Peyer's patch (tissue), 4 donors: ENCODE measurements at regions not wholly inside any gene's neighbourhood (a gene's known extent, or its start where the extent isn't known, plus 50 kb on each side); places are given as distances from the start of the nearest gene placed in this dataset.

Experiments used
- DNase-seq, 3 donors: peaks; one replicate each; pipeline ENCODE4 v3.0.0-alpha.2; 2017 to 2019
- H3K27ac ChIP-seq, 4 donors: fragments of 200-600 bp; sonication (generic); one replicate each; pipeline ENCODE4 v1.5.1; 2016 to 2019
- H3K27me3 ChIP-seq, 2 donors: fragments of 200-600 bp; sonication (generic); one replicate each; pipeline ENCODE4 v1.5.1; 2019
- H3K36me3 ChIP-seq, 3 donors: fragments of 200-600 bp; sonication (generic); one replicate each; pipeline ENCODE4 v1.5.1; 2016 to 2019
- H3K4me1 ChIP-seq, 4 donors: fragments of 200-600 bp; sonication (generic); one replicate each; pipeline ENCODE4 v1.5.1; 2016 to 2019
- H3K4me3 ChIP-seq, 4 donors: fragments of 200-600 bp; sonication (generic); 1 replicate in 3 of 4; 2 replicates in 1 of 4; pipeline ENCODE4 v1.5.1; 2016 to 2019; ENCODE audit warnings: mild to moderate bottlenecking in 1 of 4
- H3K9me3 ChIP-seq, 4 donors: fragments of 200-600 bp; sonication (generic); one replicate each; pipeline ENCODE4 v1.5.1; 2016 to 2019; ENCODE audit warnings: mild to moderate bottlenecking in 1 of 4
- POLR2A ChIP-seq, 2 donors: fragments of 450-650 bp; IDR thresholded peaks; one replicate each; pipeline ENCODE4 v1.5.1; 2017; ENCODE audit warnings: antibody characterized with exemption in 2 of 2, mild to moderate bottlenecking in 2 of 2, moderate library complexity in 2 of 2
- TF ChIP-seq, protein P1 (sequence below), 6 experiments: fragments of 450-650 bp in 4 of 6; fragments of 200-600 bp in 2 of 6; sonication (generic) in 1 of 6; IDR thresholded peaks; one replicate each; pipeline ENCODE4 v1.5.1; 2017 to 2019; ENCODE audit warnings: antibody characterized with exemption in 6 of 6, mild to moderate bottlenecking in 3 of 6, moderate library complexity in 1 of 6

DNA sequence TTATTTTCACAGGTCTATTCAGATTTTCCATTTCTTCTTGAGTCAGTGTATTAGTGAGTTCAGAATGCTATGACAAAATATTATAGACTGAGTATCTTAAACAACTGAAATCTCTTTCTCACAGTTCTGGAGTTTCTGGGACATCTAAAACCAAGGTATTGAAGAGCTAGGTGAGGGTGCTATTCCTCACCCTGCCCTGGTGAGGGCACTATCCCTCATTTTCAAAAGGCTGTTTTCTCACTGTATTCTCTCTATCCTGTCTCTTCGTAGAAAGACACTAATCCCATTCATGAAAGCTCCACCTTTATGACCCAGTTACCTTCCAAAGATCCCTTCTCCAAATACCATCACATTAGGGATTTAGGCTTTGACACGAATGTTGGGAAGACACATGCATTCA, 1617.1 kb downstream of the PCDH9 start:
- Histone ChIP-seq H3K9me3 (no peaks in the 10 kb centered on the region), H3K4me1 (no peaks in the 10 kb centered on the region), H3K4me3 (no peak overlapping the region), H3K36me3 (no peaks in the 10 kb centered on the region), H3K27me3 (no peaks in the 10 kb centered on the region), H3K27ac (no peak overlapping the region)
- no peak for DNase-seq
- TF ChIP-seq, protein P1, sequence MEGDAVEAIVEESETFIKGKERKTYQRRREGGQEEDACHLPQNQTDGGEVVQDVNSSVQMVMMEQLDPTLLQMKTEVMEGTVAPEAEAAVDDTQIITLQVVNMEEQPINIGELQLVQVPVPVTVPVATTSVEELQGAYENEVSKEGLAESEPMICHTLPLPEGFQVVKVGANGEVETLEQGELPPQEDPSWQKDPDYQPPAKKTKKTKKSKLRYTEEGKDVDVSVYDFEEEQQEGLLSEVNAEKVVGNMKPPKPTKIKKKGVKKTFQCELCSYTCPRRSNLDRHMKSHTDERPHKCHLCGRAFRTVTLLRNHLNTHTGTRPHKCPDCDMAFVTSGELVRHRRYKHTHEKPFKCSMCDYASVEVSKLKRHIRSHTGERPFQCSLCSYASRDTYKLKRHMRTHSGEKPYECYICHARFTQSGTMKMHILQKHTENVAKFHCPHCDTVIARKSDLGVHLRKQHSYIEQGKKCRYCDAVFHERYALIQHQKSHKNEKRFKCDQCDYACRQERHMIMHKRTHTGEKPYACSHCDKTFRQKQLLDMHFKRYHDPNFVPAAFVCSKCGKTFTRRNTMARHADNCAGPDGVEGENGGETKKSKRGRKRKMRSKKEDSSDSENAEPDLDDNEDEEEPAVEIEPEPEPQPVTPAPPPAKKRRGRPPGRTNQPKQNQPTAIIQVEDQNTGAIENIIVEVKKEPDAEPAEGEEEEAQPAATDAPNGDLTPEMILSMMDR (IDR thresholded peaks at IDR 0.05) = no peak
- TF ChIP-seq POLR2A (IDR thresholded peaks at IDR 0.05) = no peak

DNA sequence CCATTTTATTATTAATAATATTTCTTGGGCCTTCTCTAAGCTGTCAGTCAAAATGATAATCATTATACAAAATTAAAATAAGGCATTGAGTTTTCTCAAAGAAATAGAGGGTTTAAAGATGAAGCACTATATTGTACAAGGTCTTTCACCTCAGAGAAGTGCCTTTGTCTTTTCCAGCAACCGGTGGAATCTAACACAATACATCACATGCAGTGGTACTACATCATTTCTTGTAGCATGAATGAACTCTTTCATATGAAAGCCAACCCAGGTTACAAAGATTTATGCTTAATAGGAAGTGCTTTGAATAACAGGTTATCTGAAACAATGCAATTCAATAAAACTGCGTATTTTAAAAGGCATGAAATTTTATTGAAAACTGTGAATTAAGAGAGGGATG, 1620.8 kb downstream of the PCDH9 start:
- TF ChIP-seq POLR2A (IDR thresholded peaks at IDR 0.05) = no peak
- TF ChIP-seq, protein P1 (IDR thresholded peaks at IDR 0.05) = no peak
- no peaks in the 10 kb centered on the region for H3K9me3 ChIP-seq

DNA sequence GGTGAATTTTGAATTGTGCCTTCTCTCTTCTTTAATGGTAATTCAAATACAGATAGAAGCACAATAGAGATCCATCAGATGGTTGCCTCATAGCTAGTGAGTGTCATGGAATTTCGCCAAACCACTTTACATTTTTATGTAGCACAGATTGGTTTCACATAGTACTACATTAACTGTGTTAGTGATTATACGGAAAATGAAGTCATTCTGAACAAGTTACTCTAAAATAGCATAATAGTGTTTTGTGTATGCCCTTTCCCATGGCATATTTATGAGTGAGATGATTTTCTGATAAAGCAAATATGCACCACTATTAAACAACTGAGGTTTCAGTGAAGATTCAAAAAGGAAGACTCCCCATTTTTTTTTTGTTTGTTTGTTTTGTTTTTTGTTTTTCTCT, 1623.5 kb downstream of the PCDH9 start:
- no peak for TF ChIP-seq POLR2A (IDR thresholded peaks at IDR 0.05)
- TF ChIP-seq, protein P1 (IDR thresholded peaks at IDR 0.05) = no peak
- Histone ChIP-seq H3K4me1 (no peaks in the 10 kb centered on the region), H3K27me3 (no peaks in the 10 kb centered on the region), H3K36me3 (no peaks in the 10 kb centered on the region), H3K27ac (no peak overlapping the region), H3K9me3 (no peaks in the 10 kb centered on the region), H3K4me3 (no peak overlapping the region)
- DNase-seq = no peak

More for the DNA sequence above, 1620.8 kb downstream of the PCDH9 start:
- Histone ChIP-seq H3K27me3 (no peaks in the 10 kb centered on the region), H3K36me3 (no peaks in the 10 kb centered on the region), H3K27ac (no peak overlapping the region), H3K4me1 (no peaks in the 10 kb centered on the region), H3K4me3 (no peak overlapping the region)
- DNase-seq = no peak

- Histone ChIP-seq H3K9me3 (no peaks in the 10 kb centered on the region), H3K27ac (no peak overlapping the region), H3K4me1 (no peaks in the 10 kb centered on the region), H3K36me3 (no peaks in the 10 kb centered on the region), H3K4me3 (no peak overlapping the region), H3K27me3 (no peaks in the 10 kb centered on the region)
- no peak for DNase-seq
- TF ChIP-seq, protein P1 (IDR thresholded peaks at IDR 0.05) = no peak
- TF ChIP-seq POLR2A (IDR thresholded peaks at IDR 0.05) = no peak
Observed at GRCh38 chr13:65605396-65605795, 1624.7 kb downstream of the PCDH9 start.

DNA sequence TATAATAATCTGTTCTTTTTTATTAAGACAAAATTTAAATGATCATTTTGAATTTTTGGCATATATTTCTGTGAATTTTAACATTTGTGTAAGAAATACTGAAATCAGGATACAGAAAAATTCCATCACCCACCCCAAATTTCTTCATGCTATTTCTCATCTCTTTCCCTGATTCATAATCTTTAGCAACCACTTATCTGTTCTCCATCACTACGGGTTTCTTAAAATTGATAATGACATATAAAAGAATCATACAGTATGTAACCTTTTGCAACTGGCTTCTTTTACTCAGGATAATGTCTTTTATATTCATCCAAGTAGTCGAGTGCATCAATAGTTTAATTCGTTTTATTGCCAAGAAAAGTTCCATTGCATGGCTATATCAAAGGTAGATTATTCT, 1627.0 kb downstream of the PCDH9 start:
- Histone ChIP-seq H3K36me3 (no peaks in the 10 kb centered on the region), H3K27ac (no peak overlapping the region), H3K9me3 (no peaks in the 10 kb centered on the region), H3K4me1 (no peaks in the 10 kb centered on the region), H3K4me3 (no peak overlapping the region), H3K27me3 (no peaks in the 10 kb centered on the region)
- TF ChIP-seq, protein P1 (IDR thresholded peaks at IDR 0.05) = no peak
- TF ChIP-seq POLR2A (IDR thresholded peaks at IDR 0.05) = no peak
- no peak for DNase-seq

- DNase-seq = no peak
- no peak for TF ChIP-seq POLR2A (IDR thresholded peaks at IDR 0.05)
- TF ChIP-seq, protein P1 (IDR thresholded peaks at IDR 0.05) = no peak
- Histone ChIP-seq H3K27me3 (no peaks in the 10 kb centered on the region), H3K4me3 (no peak overlapping the region), H3K9me3 (no peaks in the 10 kb centered on the region), H3K27ac (no peak overlapping the region), H3K4me1 (no peaks in the 10 kb centered on the region), H3K36me3 (no peaks in the 10 kb centered on the region)
Observed at GRCh38 chr13:65601855-65602254, 1628.3 kb downstream of the PCDH9 start.
